Thyroid gland (tissue), 4 donors: ENCODE measurements at regions not wholly inside any gene's neighbourhood (a gene's known extent, or its start where the extent isn't known, plus 50 kb on each side); places are given as distances from the start of the nearest gene placed in this dataset.

Experiments used
- DNase-seq, 2 donors: peaks; one replicate each; pipeline ENCODE4 v3.0.0-alpha.2; 2019
- H3K27ac ChIP-seq, 3 donors: fragments of 200-600 bp; sonication (generic); 1 replicate in 2 of 3; 2 replicates in 1 of 3; pipeline ENCODE4 v1.5.1; 2016 to 2019; ENCODE audit warnings: mild to moderate bottlenecking in 1 of 3, moderate library complexity in 1 of 3
- H3K27me3 ChIP-seq: fragments of 200-600 bp; sonication (generic); one replicate; pipeline ENCODE4 v1.5.1; 2019
- H3K36me3 ChIP-seq, 2 donors: fragments of 200-600 bp; sonication (generic); one replicate each; pipeline ENCODE4 v1.5.1; 2016 to 2019
- H3K4me1 ChIP-seq, 2 donors: fragments of 200-600 bp; sonication (generic); one replicate each; pipeline ENCODE4 v1.5.1; 2017 to 2019
- H3K4me3 ChIP-seq, 3 donors: fragments of 200-600 bp; sonication (generic); replicated peaks in 1 of 3; 1 replicate in 2 of 3; 2 replicates in 1 of 3; pipeline ENCODE4 v1.5.1; 2016; ENCODE audit warnings: mild to moderate bottlenecking in 1 of 3
- H3K9me3 ChIP-seq: fragments of 200-600 bp; sonication (generic); one replicate; pipeline ENCODE4 v1.5.1; 2017
- CTCF ChIP-seq, 6 experiments: fragments of 200-600 bp in 3 of 6; fragments of 450-650 bp in 3 of 6; sonication (generic) in 3 of 6; IDR thresholded peaks; one replicate each; pipeline ENCODE4 v1.5.1; 2016 to 2019; ENCODE audit warnings: antibody characterized with exemption in 6 of 6, mild to moderate bottlenecking in 2 of 6, inconsistent platforms in 1 of 6, moderate library complexity in 1 of 6
- POLR2A ChIP-seq, 2 donors: fragments of 450-650 bp; IDR thresholded peaks; one replicate each; pipeline ENCODE4 v1.6.1; 2017; ENCODE audit warnings: antibody characterized with exemption in 2 of 2, mild to moderate bottlenecking in 2 of 2, moderate library complexity in 1 of 2
- WGBS, 2 donors: methylation state at CpG; one replicate each; pipeline ENCODE4 v1.1.5; 2017; 5-methylcytosine and 5-hydroxymethylcytosine counted together
- intact Hi-C: fragments of 100-400 bp; cut with DNase I; formaldehyde crosslinking; loops from one replicate; pipeline ENCODE4 v1.15.1; 2023

GRCh38 chr4:28443371-28443770 lies 1582.7 kb downstream of the STIM2 start:
- no peak overlapping the region for H3K27ac ChIP-seq
- TF ChIP-seq CTCF (IDR thresholded peaks at IDR 0.05) (no peak), POLR2A (IDR thresholded peaks at IDR 0.05) (no peak)
- no peak for DNase-seq
- H3K9me3 ChIP-seq, result no peaks in the 10 kb centered on the region
- H3K4me1 ChIP-seq, result no peaks in the 10 kb centered on the region
- H3K36me3 ChIP-seq, result no peaks in the 10 kb centered on the region
- no peaks in the 10 kb centered on the region for H3K27me3 ChIP-seq
- WGBS, 2 donors, result 93 to 94% methylated on average over 3 of the region's 3 CpGs
- no peak overlapping the region for H3K4me3 ChIP-seq
- intact Hi-C loops, result no loop called here

- no peak overlapping the region for H3K27ac ChIP-seq
- no peaks in the 10 kb centered on the region for H3K36me3 ChIP-seq
- H3K27me3 ChIP-seq, result no peaks in the 10 kb centered on the region
- no peaks in the 10 kb centered on the region for H3K4me1 ChIP-seq
- WGBS, 2 donors, result 39 to 44% methylated on average over 7 of the region's 7 CpGs
- TF ChIP-seq CTCF (IDR thresholded peaks at IDR 0.05) (no peak), POLR2A (IDR thresholded peaks at IDR 0.05) (no peak)
- peak; percentile 29 to 49 for DNase-seq
- H3K9me3 ChIP-seq, result no peaks in the 10 kb centered on the region
- no peak overlapping the region for H3K4me3 ChIP-seq
- intact Hi-C loops, result no loop called here
Measured at GRCh38 chr4:28443801-28444412, 1583.3 kb downstream of the STIM2 start.

- no peaks in the 10 kb centered on the region for H3K36me3 ChIP-seq
- TF ChIP-seq POLR2A (IDR thresholded peaks at IDR 0.05) (no peak), CTCF (IDR thresholded peaks at IDR 0.05) (no peak)
- 89 to 92% methylated on average over 3 of the region's 3 CpGs for WGBS, 2 donors
- intact Hi-C loops, result no loop called here
- no peak overlapping the region for H3K27ac ChIP-seq
- H3K9me3 ChIP-seq, result no peaks in the 10 kb centered on the region
- no peak for DNase-seq
- H3K27me3 ChIP-seq, result no peaks in the 10 kb centered on the region
- no peak overlapping the region for H3K4me3 ChIP-seq
- H3K4me1 ChIP-seq, result no peaks in the 10 kb centered on the region
Measured at GRCh38 chr4:28444886-28445496, 1584.3 kb downstream of the STIM2 start.

- Histone ChIP-seq H3K36me3 (no peaks in the 10 kb centered on the region), H3K4me1 (no peaks in the 10 kb centered on the region), H3K27me3 (no peaks in the 10 kb centered on the region), H3K4me3 (no peak overlapping the region), H3K27ac (no peak overlapping the region), H3K9me3 (no peaks in the 10 kb centered on the region)
- TF ChIP-seq POLR2A (IDR thresholded peaks at IDR 0.05), result no peak
- no peak for TF ChIP-seq CTCF (IDR thresholded peaks at IDR 0.05)
- no peak for DNase-seq
- 79 to 84% methylated on average over 3 of the region's 3 CpGs for WGBS, 2 donors
- intact Hi-C loops, result no loop called here
Measured at GRCh38 chr4:28449085-28449484, 1588.4 kb downstream of the STIM2 start.

GRCh38 chr4:28451346-28451745 lies 1590.7 kb downstream of the STIM2 start:
- no peak for DNase-seq
- intact Hi-C loops, result no loop called here

More at GRCh38 chr4:28451346-28451745, 1590.7 kb downstream of the STIM2 start:
- TF ChIP-seq POLR2A (IDR thresholded peaks at IDR 0.05), result no peak
- H3K4me1 ChIP-seq, result no peaks in the 10 kb centered on the region
- no peaks in the 10 kb centered on the region for H3K36me3 ChIP-seq
- H3K27ac ChIP-seq, result no peak overlapping the region
- WGBS, 2 donors, result 87 to 88% methylated on average over 2 of the region's 2 CpGs
- no peaks in the 10 kb centered on the region for H3K27me3 ChIP-seq
- no peak overlapping the region for H3K4me3 ChIP-seq
- no peaks in the 10 kb centered on the region for H3K9me3 ChIP-seq
